ENCODE measurements at regions not wholly inside any gene's neighbourhood (a gene's known extent, or its start where the extent isn't known, plus 50 kb on each side); places are given as distances from the start of the nearest gene placed in this dataset.

DNA sequence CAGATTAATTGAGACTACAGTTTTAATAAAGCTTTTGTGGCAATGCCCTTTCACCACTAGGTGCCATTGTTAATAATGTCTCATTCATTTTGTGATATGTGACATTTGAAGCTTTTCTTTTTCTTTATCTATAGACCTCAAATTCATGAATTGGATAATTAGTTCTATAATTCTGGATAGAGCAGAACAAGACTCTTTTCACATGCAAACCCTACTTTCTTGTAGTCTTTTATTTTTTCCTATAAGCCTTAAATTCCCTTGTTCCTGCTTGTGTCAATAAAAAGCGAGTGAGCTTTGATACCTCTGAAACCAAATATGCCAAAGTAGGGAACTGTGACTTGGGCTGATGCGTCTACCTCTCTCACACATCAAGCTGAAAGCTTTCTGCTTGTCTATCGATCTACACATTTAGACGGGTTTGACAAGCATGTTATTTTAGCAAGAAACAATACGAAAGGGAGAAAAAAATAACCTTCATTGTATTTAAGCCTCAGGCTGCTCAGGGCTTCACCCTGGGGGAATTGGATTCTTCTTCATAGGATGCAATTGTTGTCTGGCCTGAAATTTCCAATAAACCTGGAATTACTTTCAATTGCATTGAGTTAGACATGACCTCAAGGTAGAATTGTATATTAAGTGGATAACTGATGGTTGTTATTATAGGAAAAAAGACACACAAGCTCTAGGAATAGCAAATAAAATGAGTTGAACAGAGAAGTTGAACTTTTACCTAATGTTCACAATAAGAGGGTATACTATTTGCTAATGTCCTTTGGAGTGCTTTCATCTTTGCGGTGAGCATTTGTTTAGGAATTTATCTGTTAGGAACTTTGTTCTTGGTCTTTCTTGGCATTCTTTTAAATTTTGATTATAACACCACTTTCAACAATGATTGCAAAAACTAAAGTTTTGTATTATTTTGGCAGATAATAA, 1150.2 kb upstream of the PCDH9 start:
- TF ChIP-seq CTCF (IDR thresholded peaks at IDR 0.05; ENCODE audit: extremely low read depth, insufficient read depth, missing control alignments), result no peak
- in situ Hi-C loops (cut with MboI; ENCODE audit: low pct_unique_long_range_greater_than_20kb, low sequenced_read_pairs, unreplicated experiment), result no loop called here
- DNase-seq (ENCODE audit: low spot score), result no peak

- in situ Hi-C loops (cut with MboI; ENCODE audit: low pct_unique_long_range_greater_than_20kb, low sequenced_read_pairs, unreplicated experiment), result no loop called here
- DNase-seq (ENCODE audit: low spot score), result no peak
- no peak for TF ChIP-seq CTCF (IDR thresholded peaks at IDR 0.05; ENCODE audit: extremely low read depth, insufficient read depth, missing control alignments)
These were observed 1148.2 kb upstream of the PCDH9 start for GRCh38 chr13:68378294-68378693.

- TF ChIP-seq CTCF (IDR thresholded peaks at IDR 0.05; ENCODE audit: extremely low read depth, insufficient read depth, missing control alignments), result no peak
These were observed 1144.9 kb upstream of the PCDH9 start for GRCh38 chr13:68375004-68375403.

GRCh38 chr13:68369739-68370138, 1139.6 kb upstream of the PCDH9 start:
- DNase-seq (ENCODE audit: low spot score), result no peak
- no peak for TF ChIP-seq CTCF (IDR thresholded peaks at IDR 0.05; ENCODE audit: extremely low read depth, insufficient read depth, missing control alignments)
- in situ Hi-C loops (cut with MboI; ENCODE audit: low pct_unique_long_range_greater_than_20kb, low sequenced_read_pairs, unreplicated experiment), result no loop called here

More at GRCh38 chr13:68375004-68375403, 1144.9 kb upstream of the PCDH9 start:
- in situ Hi-C loops (cut with MboI; ENCODE audit: low pct_unique_long_range_greater_than_20kb, low sequenced_read_pairs, unreplicated experiment), result no loop called here
- DNase-seq (ENCODE audit: low spot score), result no peak

GRCh38 chr13:68368922-68369321, 1138.8 kb upstream of the PCDH9 start:
- in situ Hi-C loops (cut with MboI; ENCODE audit: low pct_unique_long_range_greater_than_20kb, low sequenced_read_pairs, unreplicated experiment), result no loop called here
- no peak for TF ChIP-seq CTCF (IDR thresholded peaks at IDR 0.05; ENCODE audit: extremely low read depth, insufficient read depth, missing control alignments)
- no peak for DNase-seq (ENCODE audit: low spot score)

GRCh38 chr13:68359105-68359504, 1129.0 kb upstream of the PCDH9 start:
- no peak for DNase-seq (ENCODE audit: low spot score)
- in situ Hi-C loops (cut with MboI; ENCODE audit: low pct_unique_long_range_greater_than_20kb, low sequenced_read_pairs, unreplicated experiment), result no loop called here
- no peak for TF ChIP-seq CTCF (IDR thresholded peaks at IDR 0.05; ENCODE audit: extremely low read depth, insufficient read depth, missing control alignments)

Data from GM13977 (cell line).